OCI-LY7 (cell line): ENCODE measurements at regions not wholly inside any gene's neighbourhood (a gene's known extent, or its start where the extent isn't known, plus 50 kb on each side); places are given as distances from the start of the nearest gene placed in this dataset.
"Not testable (repeated sequence)": the region's sequence is repeated elsewhere in the genome, so short reads cannot be mapped to it uniquely, and the experiment has no call there.

Experiments used
- BruUV-seq: library from RNA; stranded (reverse); fragments of 400-500 nt; replicated peaks from 2 replicates; lab custom pipeline; 2021; lab: Mats Ljungman, UMichigan
- CTCF ChIA-PET: fragments of 300-600 bp; sonication (Branson Sonifier 250); formaldehyde crosslinking; loops from one replicate; lab custom pipeline; 2022; ENCODE audit warnings: antibody characterized with exemption; ENCODE audit not compliant: unreplicated experiment; lab: Charles Lee
- POLR2A ChIA-PET: fragments of 300-600 bp; sonication (Branson Sonifier 250); formaldehyde crosslinking; loops from one replicate; lab custom pipeline; 2022; ENCODE audit warnings: antibody characterized with exemption; lab: Charles Lee
- DNase-seq: peaks from one replicate; pipeline ENCODE4 v3.0.0-alpha.2; 2015; ENCODE audit warnings: low spot score
- H2AFZ ChIP-seq: fragments of 200-600 bp; sonication (generic), shearing (Covaris generic); 2 replicates; pipeline ENCODE4 v1.6.1; 2014; ENCODE audit warnings: mild to moderate bottlenecking, antibody characterized with exemption, low read length, moderate library complexity
- H3K27ac ChIP-seq: fragments of 200-600 bp; sonication (generic); 2 replicates; pipeline ENCODE4 v1.5.1; 2014; ENCODE audit warnings: mixed run types, low read depth, mild to moderate bottlenecking, moderate library complexity, low read length, inconsistent platforms; ENCODE audit not compliant: poor library complexity, severe bottlenecking
- H3K36me3 ChIP-seq: fragments of 200-600 bp; sonication (generic); 2 replicates; pipeline ENCODE4 v1.6.1; 2014; ENCODE audit warnings: mild to moderate bottlenecking, antibody characterized with exemption, low read length, moderate library complexity, mixed read lengths; ENCODE audit not compliant: insufficient read depth
- H3K4me1 ChIP-seq: fragments of 200-600 bp; sonication (generic); 2 replicates; pipeline ENCODE4 v1.5.1; 2014; ENCODE audit warnings: mild to moderate bottlenecking, low read length; ENCODE audit not compliant: insufficient read depth, poor library complexity, severe bottlenecking
- H3K4me2 ChIP-seq: fragments of 200-600 bp; sonication (generic); 2 replicates; pipeline ENCODE4 v1.6.1; 2014; ENCODE audit warnings: mild to moderate bottlenecking, low read length
- H3K4me3 ChIP-seq: fragments of 200-600 bp; sonication (generic); 2 replicates; pipeline ENCODE4 v1.5.1; 2014; ENCODE audit warnings: mild to moderate bottlenecking, low read depth, low read length; ENCODE audit not compliant: poor library complexity, severe bottlenecking
- H3K79me2 ChIP-seq: fragments of 200-600 bp; sonication (generic); 2 replicates; pipeline ENCODE4 v1.6.1; 2016; ENCODE audit warnings: low read depth, mild to moderate bottlenecking, low read length, moderate library complexity, mixed read lengths; ENCODE audit not compliant: insufficient read depth
- H3K9me2 ChIP-seq: fragments of 200-600 bp; sonication (generic); 2 replicates; pipeline ENCODE4 v1.6.1; 2016; ENCODE audit warnings: mild to moderate bottlenecking, low read length, mixed read lengths; ENCODE audit not compliant: insufficient read depth
- H3K9me3 ChIP-seq: fragments of 200-600 bp; sonication (generic); 2 replicates; pipeline ENCODE4 v1.6.1; 2014; ENCODE audit warnings: mild to moderate bottlenecking, mixed run types, low read length, mixed read lengths
- H4K20me1 ChIP-seq: fragments of 200-600 bp; sonication (generic); 2 replicates; pipeline ENCODE4 v1.6.1; 2014; ENCODE audit warnings: mild to moderate bottlenecking, antibody characterized with exemption, low read length, moderate library complexity, mixed read lengths; ENCODE audit not compliant: insufficient read depth
- EZH2phosphoT487 ChIP-seq: fragments of 200-600 bp; sonication (generic); IDR thresholded peaks from 2 replicates; pipeline ENCODE4 v1.6.1; 2018; ENCODE audit warnings: low read depth, borderline replicate concordance, mild to moderate bottlenecking, mixed run types, antibody characterized with exemption, low read length, moderate library complexity, mixed read lengths
- intact Hi-C: fragments of 100-400 bp; cut with micrococcal nuclease; formaldehyde crosslinking; loops from one replicate; pipeline ENCODE4 v1.10.0; 2022; ENCODE audit not compliant: unreplicated experiment
- TF ChIP-seq, protein P1 (sequence below): fragments of 200-600 bp; sonication (generic); conservative IDR thresholded peaks from 2 replicates; pipeline ENCODE4 v1.5.1; 2014; ENCODE audit warnings: mild to moderate bottlenecking, antibody characterized with exemption, low read length, moderate library complexity, mixed read lengths

DNA sequence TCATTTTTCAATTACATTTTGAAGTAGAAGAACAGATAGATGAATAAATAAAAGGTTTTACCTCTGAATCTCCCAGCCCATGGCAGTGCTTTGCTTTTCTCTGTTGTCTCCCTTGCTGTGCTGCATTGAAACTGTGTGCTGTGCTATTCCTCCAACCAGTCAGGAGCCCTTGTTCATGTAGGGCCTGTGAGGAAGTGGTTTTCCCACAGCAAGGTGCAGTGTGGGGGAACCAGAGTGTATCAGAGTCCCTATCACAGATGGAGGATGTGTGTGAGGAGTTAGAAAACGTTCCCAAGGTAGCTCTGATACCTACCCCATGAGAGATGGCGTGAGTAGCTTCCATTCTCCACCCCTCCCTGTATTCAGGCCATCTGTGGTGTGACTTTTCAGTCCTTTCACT, 72.8 kb upstream of the RALGAPA2 start:
- no peaks in the 10 kb centered on the region for H3K79me2 ChIP-seq
- DNase-seq, result no peak
- POLR2A ChIA-PET, result interaction anchor here (0.6 to 1.0 kb wide), 3 partner anchors 29 to 401 kb away, joined by 3 read pairs; no protein-coding TSS in a partner anchor
- H4K20me1 ChIP-seq, result no peaks in the 10 kb centered on the region
- H3K36me3 ChIP-seq, result no peaks in the 10 kb centered on the region
- H3K4me1 ChIP-seq, result no peaks in the 10 kb centered on the region
- intact Hi-C loops, result no loop called here
- no peaks in the 10 kb centered on the region for H3K9me3 ChIP-seq
- TF ChIP-seq, protein P1, sequence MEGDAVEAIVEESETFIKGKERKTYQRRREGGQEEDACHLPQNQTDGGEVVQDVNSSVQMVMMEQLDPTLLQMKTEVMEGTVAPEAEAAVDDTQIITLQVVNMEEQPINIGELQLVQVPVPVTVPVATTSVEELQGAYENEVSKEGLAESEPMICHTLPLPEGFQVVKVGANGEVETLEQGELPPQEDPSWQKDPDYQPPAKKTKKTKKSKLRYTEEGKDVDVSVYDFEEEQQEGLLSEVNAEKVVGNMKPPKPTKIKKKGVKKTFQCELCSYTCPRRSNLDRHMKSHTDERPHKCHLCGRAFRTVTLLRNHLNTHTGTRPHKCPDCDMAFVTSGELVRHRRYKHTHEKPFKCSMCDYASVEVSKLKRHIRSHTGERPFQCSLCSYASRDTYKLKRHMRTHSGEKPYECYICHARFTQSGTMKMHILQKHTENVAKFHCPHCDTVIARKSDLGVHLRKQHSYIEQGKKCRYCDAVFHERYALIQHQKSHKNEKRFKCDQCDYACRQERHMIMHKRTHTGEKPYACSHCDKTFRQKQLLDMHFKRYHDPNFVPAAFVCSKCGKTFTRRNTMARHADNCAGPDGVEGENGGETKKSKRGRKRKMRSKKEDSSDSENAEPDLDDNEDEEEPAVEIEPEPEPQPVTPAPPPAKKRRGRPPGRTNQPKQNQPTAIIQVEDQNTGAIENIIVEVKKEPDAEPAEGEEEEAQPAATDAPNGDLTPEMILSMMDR, result no peak
- H3K9me2 ChIP-seq, result no peaks in the 10 kb centered on the region
- no peak overlapping the region for H2AFZ ChIP-seq
- H3K4me3 ChIP-seq, result no peak overlapping the region
- CTCF ChIA-PET, result no interaction called here
- H3K4me2 ChIP-seq, result no peak overlapping the region
- no TSS peak for BruUV-seq
- H3K27ac ChIP-seq, result no peak overlapping the region

DNA sequence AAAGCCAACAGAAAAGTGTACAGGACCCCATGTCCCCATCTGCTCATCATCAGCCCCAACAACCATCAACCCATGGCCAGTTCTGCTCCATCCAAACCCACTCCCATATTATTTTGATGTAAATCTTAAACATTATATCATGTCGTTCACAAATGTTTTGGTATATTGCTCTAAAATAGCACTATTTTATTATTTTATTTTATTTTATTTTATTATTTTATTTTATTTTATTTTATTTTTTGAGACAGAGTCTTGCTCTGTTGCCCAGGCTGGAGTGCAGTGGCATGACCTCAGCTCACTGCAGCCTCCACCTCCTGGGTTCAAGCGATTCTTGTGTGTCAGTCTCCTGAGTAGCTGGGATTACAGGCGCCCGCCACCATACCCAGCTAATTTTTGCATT, 72.0 kb upstream of the RALGAPA2 start:
- DNase-seq, H2AFZ ChIP-seq, H3K27ac ChIP-seq, CTCF ChIA-PET, H3K4me3 ChIP-seq, POLR2A ChIA-PET, intact Hi-C loops, H4K20me1 ChIP-seq, H3K4me1 ChIP-seq, H3K36me3 ChIP-seq, H3K79me2 ChIP-seq, H3K4me2 ChIP-seq, H3K9me2 ChIP-seq, BruUV-seq, H3K9me3 ChIP-seq: not testable (repeated sequence)

DNA sequence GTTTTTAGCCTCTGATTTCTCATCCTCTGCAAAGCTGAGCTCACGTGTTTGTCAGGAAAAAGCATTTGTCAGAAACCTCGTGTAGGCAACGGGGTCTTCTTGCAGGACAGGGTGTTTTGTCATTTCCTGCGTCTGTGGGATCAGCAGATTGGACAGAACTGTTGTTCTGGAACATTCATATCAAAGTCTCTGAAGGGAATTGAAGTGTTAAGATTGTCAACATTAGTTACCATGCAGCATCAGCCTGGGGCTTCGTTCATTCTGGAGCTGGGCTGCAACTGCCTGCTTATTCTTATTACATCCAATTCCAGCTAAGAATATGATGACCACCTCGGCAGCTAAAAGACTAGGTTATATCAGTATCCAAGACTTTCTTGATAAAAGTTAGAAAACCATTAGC, 71.0 kb upstream of the RALGAPA2 start:
- Histone ChIP-seq H3K9me3 (no peaks in the 10 kb centered on the region), H2AFZ (no peak overlapping the region), H3K36me3 (no peaks in the 10 kb centered on the region), H4K20me1 (no peaks in the 10 kb centered on the region), H3K4me1 (no peaks in the 10 kb centered on the region), H3K4me2 (no peak overlapping the region), H3K4me3 (no peak overlapping the region), H3K9me2 (no peaks in the 10 kb centered on the region), H3K79me2 (no peaks in the 10 kb centered on the region), H3K27ac (no peak overlapping the region)
- CTCF ChIA-PET, result no interaction called here
- intact Hi-C loops, result no loop called here
- DNase-seq, result no peak
- no peak for TF ChIP-seq EZH2phosphoT487
- TF ChIP-seq, protein P1, result no peak
- POLR2A ChIA-PET, result no interaction called here
- no TSS peak for BruUV-seq
